ENCODE measurements at regions not wholly inside any gene's neighbourhood (a gene's known extent, or its start where the extent isn't known, plus 50 kb on each side); places are given as distances from the start of the nearest gene placed in this dataset.

DNA sequence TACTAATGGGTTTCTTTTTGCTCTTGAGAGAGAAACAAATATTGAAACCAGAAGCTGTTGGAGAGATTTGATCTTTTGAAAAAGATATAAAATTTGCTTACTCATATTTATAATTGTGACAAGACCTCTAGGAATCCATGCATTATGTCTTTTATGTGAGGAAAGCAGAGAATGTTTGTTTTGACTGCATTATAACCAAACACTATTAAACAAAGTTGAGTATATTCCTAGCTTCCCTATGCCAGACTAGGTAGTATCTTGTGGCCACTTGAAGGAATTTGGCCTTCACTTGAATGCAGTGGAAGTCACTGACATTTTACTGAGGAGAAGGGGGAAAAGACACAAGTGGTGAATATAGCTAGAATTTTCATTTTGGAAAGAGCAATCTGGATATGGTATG, 521.8 kb upstream of the ZEB2 start:
- TF ChIP-seq, protein P1, sequence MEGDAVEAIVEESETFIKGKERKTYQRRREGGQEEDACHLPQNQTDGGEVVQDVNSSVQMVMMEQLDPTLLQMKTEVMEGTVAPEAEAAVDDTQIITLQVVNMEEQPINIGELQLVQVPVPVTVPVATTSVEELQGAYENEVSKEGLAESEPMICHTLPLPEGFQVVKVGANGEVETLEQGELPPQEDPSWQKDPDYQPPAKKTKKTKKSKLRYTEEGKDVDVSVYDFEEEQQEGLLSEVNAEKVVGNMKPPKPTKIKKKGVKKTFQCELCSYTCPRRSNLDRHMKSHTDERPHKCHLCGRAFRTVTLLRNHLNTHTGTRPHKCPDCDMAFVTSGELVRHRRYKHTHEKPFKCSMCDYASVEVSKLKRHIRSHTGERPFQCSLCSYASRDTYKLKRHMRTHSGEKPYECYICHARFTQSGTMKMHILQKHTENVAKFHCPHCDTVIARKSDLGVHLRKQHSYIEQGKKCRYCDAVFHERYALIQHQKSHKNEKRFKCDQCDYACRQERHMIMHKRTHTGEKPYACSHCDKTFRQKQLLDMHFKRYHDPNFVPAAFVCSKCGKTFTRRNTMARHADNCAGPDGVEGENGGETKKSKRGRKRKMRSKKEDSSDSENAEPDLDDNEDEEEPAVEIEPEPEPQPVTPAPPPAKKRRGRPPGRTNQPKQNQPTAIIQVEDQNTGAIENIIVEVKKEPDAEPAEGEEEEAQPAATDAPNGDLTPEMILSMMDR (IDR thresholded peaks at IDR 0.05; ENCODE audit: control insufficient read depth, extremely low read depth, insufficient read depth): no peak
- no peak for DNase-seq (ENCODE audit: low read depth)

DNA sequence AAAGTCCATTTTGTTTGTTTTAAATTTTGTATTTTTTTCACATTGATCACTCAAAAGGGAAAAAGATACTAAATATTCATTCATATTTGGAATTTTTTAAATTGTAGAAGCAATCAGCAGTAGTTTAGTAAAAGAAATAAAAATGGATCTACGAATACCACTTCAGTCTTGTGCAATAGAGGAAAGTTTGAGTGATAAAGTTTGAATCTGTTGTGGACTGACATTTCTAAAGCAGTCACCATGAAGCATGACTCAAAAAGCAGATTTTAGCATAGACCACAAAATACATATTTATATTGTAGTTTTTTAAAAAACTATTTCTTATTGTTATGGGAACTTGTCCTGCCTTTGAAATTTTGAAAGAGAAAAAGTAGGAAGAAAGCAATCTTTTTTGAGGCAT, 520.5 kb upstream of the ZEB2 start:
- TF ChIP-seq, protein P1 (IDR thresholded peaks at IDR 0.05; ENCODE audit: control insufficient read depth, extremely low read depth, insufficient read depth): no peak
- no peak for DNase-seq (ENCODE audit: low read depth)
- no peak overlapping the region for H3K4me3 ChIP-seq (ENCODE audit: low read depth, low read length)

More for the DNA sequence above, 521.8 kb upstream of the ZEB2 start:
- H3K4me3 ChIP-seq (ENCODE audit: low read depth, low read length): no peak overlapping the region

DNA sequence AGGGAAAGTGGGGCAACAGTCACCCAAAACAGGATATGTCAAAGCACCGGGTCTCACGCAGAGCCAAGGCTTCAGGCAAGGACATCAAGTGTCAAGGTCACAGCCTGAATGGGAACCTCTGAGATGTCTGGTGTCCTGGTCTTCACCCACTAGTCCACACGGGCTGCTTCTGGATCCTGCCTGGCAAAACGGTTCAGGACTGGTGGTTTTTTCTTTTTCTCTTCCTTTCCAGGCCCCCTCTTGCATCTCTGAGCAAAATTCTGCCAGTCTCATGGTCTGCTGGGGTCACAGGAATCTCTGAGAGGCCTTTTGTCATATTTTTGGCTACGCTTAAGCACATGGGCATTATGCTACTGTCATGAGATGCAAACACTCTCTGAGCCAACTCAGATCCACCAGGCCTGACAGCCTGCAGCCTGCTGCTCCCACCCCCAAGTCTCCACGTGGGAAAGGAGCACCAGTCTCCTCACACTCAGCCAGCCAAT, 518.2 kb upstream of the ZEB2 start:
- H3K4me3 ChIP-seq (ENCODE audit: low read depth, low read length): no peak overlapping the region
- TF ChIP-seq, protein P1 (IDR thresholded peaks at IDR 0.05; ENCODE audit: control insufficient read depth, extremely low read depth, insufficient read depth): no peak

DNA sequence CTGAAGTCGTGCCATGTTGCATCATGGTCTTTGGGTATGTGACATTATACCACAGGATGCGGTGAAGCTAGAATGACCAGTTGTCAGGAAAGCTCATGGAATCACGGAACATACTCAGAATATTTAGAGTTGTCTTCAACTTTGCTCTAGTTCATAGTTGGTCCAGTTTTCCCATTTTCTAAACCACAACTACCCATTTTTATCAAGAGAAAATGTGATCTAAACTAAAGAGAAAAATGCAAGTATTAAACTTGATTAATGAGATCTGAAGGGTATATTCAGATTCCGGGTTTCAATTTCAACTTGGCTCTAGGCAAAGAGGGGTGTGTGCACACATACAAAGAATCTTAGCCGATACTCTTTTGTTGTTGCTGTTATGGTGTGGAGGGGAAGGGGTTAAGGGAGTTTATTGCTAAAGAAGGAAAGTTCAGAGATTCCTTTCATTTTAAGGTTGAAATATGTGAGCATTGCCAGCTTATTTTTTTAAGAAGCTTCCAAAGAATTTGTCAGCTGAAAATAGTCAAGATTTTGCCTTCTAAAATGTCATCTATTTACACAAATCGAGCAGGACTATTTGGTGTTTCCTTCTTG, 516.6 kb upstream of the ZEB2 start:
- TF ChIP-seq, protein P1 (IDR thresholded peaks at IDR 0.05; ENCODE audit: control insufficient read depth, extremely low read depth, insufficient read depth): no peak
- H3K4me3 ChIP-seq (ENCODE audit: low read depth, low read length): no peak overlapping the region
- no peak for DNase-seq (ENCODE audit: low read depth)

More for the DNA sequence above, 518.2 kb upstream of the ZEB2 start:
- no peak for DNase-seq (ENCODE audit: low read depth)

DNA sequence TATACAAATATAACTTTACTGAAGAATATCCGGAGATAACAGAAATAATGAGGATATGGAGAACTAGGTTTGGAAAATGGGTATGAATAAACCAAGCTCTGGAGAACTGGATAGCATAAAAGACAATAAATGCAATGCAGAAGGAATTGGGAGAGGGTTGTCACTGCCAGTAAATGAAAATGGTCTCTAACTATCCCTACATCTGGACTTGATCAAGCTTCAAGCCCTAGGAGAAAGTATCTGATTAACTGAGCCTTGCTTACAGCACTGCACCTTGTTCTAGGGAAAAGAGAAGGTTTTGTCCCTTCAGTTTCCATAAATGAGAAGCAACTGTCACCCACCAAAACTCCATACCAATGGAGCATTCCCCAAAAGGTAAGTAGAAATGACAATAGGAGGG, 514.6 kb upstream of the ZEB2 start:
- TF ChIP-seq, protein P1 (IDR thresholded peaks at IDR 0.05; ENCODE audit: control insufficient read depth, extremely low read depth, insufficient read depth): no peak
- no peak overlapping the region for H3K4me3 ChIP-seq (ENCODE audit: low read depth, low read length)
- no peak for DNase-seq (ENCODE audit: low read depth)

DNA sequence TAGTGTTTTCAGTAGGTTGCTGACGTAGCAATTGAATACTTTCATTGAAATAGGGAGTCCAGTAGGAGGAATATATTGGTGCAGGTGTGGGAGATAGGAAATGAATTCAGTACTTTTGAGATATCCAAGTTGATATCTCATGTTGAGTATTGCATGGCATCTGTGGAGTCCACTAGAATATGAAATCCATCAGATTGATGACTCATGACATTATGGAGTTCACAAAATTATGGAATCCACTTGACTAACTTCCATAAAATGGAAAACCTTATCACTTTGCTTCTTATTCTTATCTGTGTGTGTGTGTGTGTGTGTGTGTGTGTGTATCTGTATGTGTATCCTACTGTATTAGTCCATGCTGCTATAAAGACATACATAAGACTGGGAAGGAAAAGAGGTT, 513.5 kb upstream of the ZEB2 start:
- DNase-seq (ENCODE audit: low read depth): no peak
- TF ChIP-seq, protein P1 (IDR thresholded peaks at IDR 0.05; ENCODE audit: control insufficient read depth, extremely low read depth, insufficient read depth): no peak
- no peak overlapping the region for H3K4me3 ChIP-seq (ENCODE audit: low read depth, low read length)

DNA sequence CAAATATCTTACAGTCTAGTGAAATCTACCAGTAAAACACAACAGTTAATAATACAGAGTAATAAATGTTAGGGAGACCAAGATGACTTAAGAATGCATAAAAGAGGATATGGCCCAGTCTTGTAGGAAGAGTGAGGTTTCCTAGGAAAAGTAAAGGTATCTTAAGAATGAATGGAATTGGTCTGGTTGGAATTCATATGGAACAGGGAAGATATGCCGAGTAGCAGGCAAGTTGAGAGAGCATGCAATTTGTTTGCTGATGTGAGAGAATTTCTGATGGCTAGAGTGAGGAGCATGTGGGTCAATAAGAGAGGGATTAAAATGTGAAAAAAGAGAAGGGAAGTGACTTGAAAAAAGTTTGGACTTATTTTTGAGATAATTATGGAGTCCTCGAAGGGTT, 512.9 kb upstream of the ZEB2 start:
- TF ChIP-seq, protein P1 (IDR thresholded peaks at IDR 0.05; ENCODE audit: control insufficient read depth, extremely low read depth, insufficient read depth): no peak
- no peak overlapping the region for H3K4me3 ChIP-seq (ENCODE audit: low read depth, low read length)
- no peak for DNase-seq (ENCODE audit: low read depth)
